ENCODE measurements at regions not wholly inside any gene's neighbourhood (a gene's known extent, or its start where the extent isn't known, plus 50 kb on each side); places are given as distances from the start of the nearest gene placed in this dataset.

DNA sequence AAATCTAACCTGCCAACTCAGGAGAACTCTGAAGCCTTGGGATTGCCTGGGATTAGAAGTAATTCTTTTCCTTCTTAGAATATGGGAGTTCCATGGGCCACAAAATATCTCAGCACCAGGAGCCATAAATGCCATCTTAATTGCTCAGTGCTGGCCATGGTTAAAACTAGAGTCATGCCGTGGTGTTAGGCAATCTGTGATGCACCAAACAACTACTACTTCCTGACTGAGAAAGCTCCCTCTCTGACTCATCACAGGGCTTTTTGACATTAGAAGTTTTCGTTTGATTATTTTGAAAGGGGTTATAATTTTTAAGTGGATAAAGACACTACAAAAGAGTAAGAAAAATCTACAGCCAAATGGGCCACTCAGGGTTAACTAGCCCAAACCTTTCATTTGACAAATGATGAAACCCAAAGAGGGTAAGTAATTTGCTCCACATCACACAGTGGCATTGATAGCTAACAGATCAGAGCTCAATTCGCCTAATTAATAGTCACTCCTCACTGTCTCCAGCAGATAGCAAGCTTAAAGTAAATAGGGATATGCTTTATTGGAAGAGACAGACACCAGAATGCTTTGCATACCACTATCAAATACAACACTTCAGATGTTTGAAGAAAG, 377.3 kb downstream of the EMP1 start:
- no peaks in the 10 kb centered on the region for H3F3A ChIP-seq (ENCODE audit: low read length, unreplicated experiment)
- POLR2A ChIA-PET (ENCODE audit: unreplicated experiment), result interaction anchor here (0.6 kb wide), 1 partner anchor 13 kb away, joined by 5 read pairs; no protein-coding TSS in a partner anchor

DNA sequence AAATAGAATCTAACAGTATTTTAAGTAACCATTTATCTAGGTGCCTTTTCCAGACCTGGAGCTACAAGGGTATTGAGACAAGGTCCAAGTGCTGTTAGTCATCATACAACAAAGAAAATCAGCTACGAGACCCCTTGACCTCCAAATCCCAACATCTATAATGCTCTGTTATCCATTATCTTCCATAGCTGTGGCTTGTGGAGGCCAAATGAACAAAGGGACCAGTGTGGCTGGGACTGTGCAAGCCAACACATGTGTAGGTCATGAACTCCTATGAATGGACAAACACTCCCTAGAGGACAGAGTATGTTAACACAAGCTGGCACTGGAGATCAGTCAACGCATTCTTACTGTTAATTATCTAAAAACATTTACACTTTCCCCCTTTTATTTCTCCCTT, 374.5 kb downstream of the EMP1 start:
- no peaks in the 10 kb centered on the region for H4K20me1 ChIP-seq (ENCODE audit: low read length)
- intact Hi-C loops (cut with micrococcal nuclease), result no loop called here
- peaks cover 28% of the 10 kb centered on the region for H3K27me3 ChIP-seq (ENCODE audit: low read length)
- no peak overlapping the region for H3K4me3 ChIP-seq (ENCODE audit: low read length)
- H3K36me3 ChIP-seq (ENCODE audit: low read depth, low read length), result no peaks in the 10 kb centered on the region
- H3K27ac ChIP-seq (ENCODE audit: low read length), result no peak overlapping the region
- H3K4me1 ChIP-seq (ENCODE audit: insufficient read depth, low read length), result 0 out of 2 replicates have a peak, but pooled peaks cover 5% of the 10 kb centered on the region
- TF ChIP-seq EZH2 (IDR thresholded peaks at IDR 0.05; ENCODE audit: low read length, unreplicated experiment) (no peak), EZH2phosphoT487 (IDR thresholded peaks at IDR 0.05; ENCODE audit: borderline replicate concordance, low read length) (no peak)
- TF ChIP-seq, protein P1, sequence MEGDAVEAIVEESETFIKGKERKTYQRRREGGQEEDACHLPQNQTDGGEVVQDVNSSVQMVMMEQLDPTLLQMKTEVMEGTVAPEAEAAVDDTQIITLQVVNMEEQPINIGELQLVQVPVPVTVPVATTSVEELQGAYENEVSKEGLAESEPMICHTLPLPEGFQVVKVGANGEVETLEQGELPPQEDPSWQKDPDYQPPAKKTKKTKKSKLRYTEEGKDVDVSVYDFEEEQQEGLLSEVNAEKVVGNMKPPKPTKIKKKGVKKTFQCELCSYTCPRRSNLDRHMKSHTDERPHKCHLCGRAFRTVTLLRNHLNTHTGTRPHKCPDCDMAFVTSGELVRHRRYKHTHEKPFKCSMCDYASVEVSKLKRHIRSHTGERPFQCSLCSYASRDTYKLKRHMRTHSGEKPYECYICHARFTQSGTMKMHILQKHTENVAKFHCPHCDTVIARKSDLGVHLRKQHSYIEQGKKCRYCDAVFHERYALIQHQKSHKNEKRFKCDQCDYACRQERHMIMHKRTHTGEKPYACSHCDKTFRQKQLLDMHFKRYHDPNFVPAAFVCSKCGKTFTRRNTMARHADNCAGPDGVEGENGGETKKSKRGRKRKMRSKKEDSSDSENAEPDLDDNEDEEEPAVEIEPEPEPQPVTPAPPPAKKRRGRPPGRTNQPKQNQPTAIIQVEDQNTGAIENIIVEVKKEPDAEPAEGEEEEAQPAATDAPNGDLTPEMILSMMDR (conservative IDR thresholded peaks at IDR 0.05; ENCODE audit: low read depth, low read length), result no peak
- ChIA-PET POLR2A (ENCODE audit: unreplicated experiment) (no interaction called here), CTCF (no interaction called here)
- no peak overlapping the region for H2AFZ ChIP-seq (ENCODE audit: low read length)
- DNase-seq (no peak), ATAC-seq (no peak)
- no peaks in the 10 kb centered on the region for H3K9me2 ChIP-seq (replicated peaks; ENCODE audit: low read length)
- no TSS peak for BruUV-seq (replicated peaks)
- no peaks in the 10 kb centered on the region for H3K79me2 ChIP-seq (ENCODE audit: low read length)
- no peaks in the 10 kb centered on the region for H3F3A ChIP-seq (ENCODE audit: low read length, unreplicated experiment)
- H3K4me2 ChIP-seq (ENCODE audit: low read length), result no peak overlapping the region
- no peaks in the 10 kb centered on the region for H3K9me3 ChIP-seq (ENCODE audit: low read length)
- H3K9ac ChIP-seq (ENCODE audit: low read length), result no peak overlapping the region

More for the DNA sequence above, 377.3 kb downstream of the EMP1 start:
- Histone ChIP-seq H3K36me3 (ENCODE audit: low read depth, low read length) (no peaks in the 10 kb centered on the region), H3K4me1 (ENCODE audit: insufficient read depth, low read length) (0 out of 2 replicates have a peak, but pooled peaks cover 5% of the 10 kb centered on the region), H3K27me3 (ENCODE audit: low read length) (peaks cover 12% of the 10 kb centered on the region; the same call in 1 of the 2 replicates), H3K4me2 (ENCODE audit: low read length) (no peak overlapping the region), H3K9me2 (replicated peaks; ENCODE audit: low read length) (no peaks in the 10 kb centered on the region), H3K79me2 (ENCODE audit: low read length) (no peaks in the 10 kb centered on the region), H3K4me3 (ENCODE audit: low read length) (no peak overlapping the region), H4K20me1 (ENCODE audit: low read length) (no peaks in the 10 kb centered on the region), H3K9me3 (ENCODE audit: low read length) (no peaks in the 10 kb centered on the region), H3K9ac (ENCODE audit: low read length) (no peak overlapping the region), H3K27ac (ENCODE audit: low read length) (no peak overlapping the region), H2AFZ (ENCODE audit: low read length) (no peak overlapping the region)
- TF ChIP-seq EZH2phosphoT487 (IDR thresholded peaks at IDR 0.05; ENCODE audit: borderline replicate concordance, low read length) (no peak), EZH2 (IDR thresholded peaks at IDR 0.05; ENCODE audit: low read length, unreplicated experiment) (no peak)
- TF ChIP-seq, protein P1 (conservative IDR thresholded peaks at IDR 0.05; ENCODE audit: low read depth, low read length), result no peak
- intact Hi-C loops (cut with micrococcal nuclease), result no loop called here
- ATAC-seq (no peak), DNase-seq (peak; percentile 52)
- BruUV-seq (replicated peaks), result no TSS peak
- CTCF ChIA-PET, result no interaction called here

DNA sequence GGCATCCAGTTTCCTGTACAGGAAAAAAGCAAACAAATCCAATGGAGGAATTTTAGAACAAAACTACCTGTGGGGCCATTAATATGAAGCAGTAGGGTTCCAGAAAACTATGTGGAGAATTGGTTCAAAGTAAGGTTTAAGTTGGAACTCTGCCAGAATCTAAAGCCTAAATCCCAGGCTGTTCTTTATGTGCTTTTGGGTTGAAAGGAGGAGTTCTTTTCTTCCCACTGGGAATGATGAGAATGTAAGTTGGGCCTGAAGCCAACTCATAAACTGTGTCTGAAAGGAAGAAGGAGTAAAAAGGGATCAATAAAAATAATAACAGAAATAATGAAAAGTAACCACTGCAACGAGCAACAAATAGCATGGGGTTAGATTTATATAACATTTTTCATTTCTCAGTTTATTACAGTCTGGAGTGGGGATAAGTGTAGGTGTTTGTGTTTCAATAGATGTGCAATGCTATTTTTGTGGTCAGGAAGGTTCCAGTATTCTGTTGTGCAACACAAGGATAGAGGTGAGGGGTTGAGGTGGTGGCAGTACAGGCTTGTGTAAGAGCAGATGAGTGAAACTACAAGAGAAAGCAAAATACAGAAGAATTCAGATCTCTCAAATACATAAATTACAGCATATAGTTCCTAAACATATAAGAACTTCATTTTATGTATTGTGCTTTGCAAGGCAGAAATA, 373.6 kb downstream of the EMP1 start:
- ChIA-PET CTCF (no interaction called here), POLR2A (ENCODE audit: unreplicated experiment) (no interaction called here)
- intact Hi-C loops (cut with micrococcal nuclease), result no loop called here
- Histone ChIP-seq H3K36me3 (ENCODE audit: low read depth, low read length) (no peaks in the 10 kb centered on the region), H3K27me3 (ENCODE audit: low read length) (peaks cover 36% of the 10 kb centered on the region), H3K79me2 (ENCODE audit: low read length) (no peaks in the 10 kb centered on the region), H3K4me1 (ENCODE audit: insufficient read depth, low read length) (0 out of 2 replicates have a peak, but pooled peaks cover 5% of the 10 kb centered on the region), H3F3A (ENCODE audit: low read length, unreplicated experiment) (no peaks in the 10 kb centered on the region), H3K27ac (ENCODE audit: low read length) (no peak overlapping the region), H3K4me3 (ENCODE audit: low read length) (no peak overlapping the region), H4K20me1 (ENCODE audit: low read length) (no peaks in the 10 kb centered on the region), H3K4me2 (ENCODE audit: low read length) (no peak overlapping the region), H2AFZ (ENCODE audit: low read length) (no peak overlapping the region), H3K9me3 (ENCODE audit: low read length) (no peaks in the 10 kb centered on the region), H3K9ac (ENCODE audit: low read length) (no peak overlapping the region), H3K9me2 (replicated peaks; ENCODE audit: low read length) (no peaks in the 10 kb centered on the region)
- no peak for ATAC-seq
- TF ChIP-seq, protein P1 (conservative IDR thresholded peaks at IDR 0.05; ENCODE audit: low read depth, low read length), result no peak
- TF ChIP-seq EZH2 (IDR thresholded peaks at IDR 0.05; ENCODE audit: low read length, unreplicated experiment), result no peak
- no peak for TF ChIP-seq EZH2phosphoT487 (IDR thresholded peaks at IDR 0.05; ENCODE audit: borderline replicate concordance, low read length)
- no peak for DNase-seq
- BruUV-seq (replicated peaks), result no TSS peak
